ENCODE measurements at regions not wholly inside any gene's neighbourhood (a gene's known extent, or its start where the extent isn't known, plus 50 kb on each side); places are given as distances from the start of the nearest gene placed in this dataset.
"Not testable (repeated sequence)": the region's sequence is repeated elsewhere in the genome, so short reads cannot be mapped to it uniquely, and the experiment has no call there.

GRCh38 chr2:49306925-49307324 is 152.6 kb upstream of the FSHR start:
- Mint-ChIP-seq H3K4me3 (no peak overlapping the region), H3K27ac (no peak overlapping the region), H3K27me3 (ENCODE audit: low read depth) (no peaks in the 10 kb centered on the region), H3K9me3 (peaks cover 0 to 5% of the 10 kb centered on the region in 2 donors), H3K36me3 (ENCODE audit: insufficient read depth in 2 of 2) (no peaks in the 10 kb centered on the region), H3K4me1 (ENCODE audit: low read depth) (no peaks in the 10 kb centered on the region)
- ATAC-seq (replicated peaks in 1 of 2) (no peak), DNase-seq (no peak)

- ATAC-seq (replicated peaks in 1 of 2); H3K36me3 Mint-ChIP-seq (ENCODE audit: insufficient read depth in 2 of 2); H3K27me3 Mint-ChIP-seq (ENCODE audit: low read depth); H3K4me1 Mint-ChIP-seq (ENCODE audit: low read depth); H3K9me3 Mint-ChIP-seq; H3K27ac Mint-ChIP-seq; H3K4me3 Mint-ChIP-seq; DNase-seq: not testable (repeated sequence)
Measured at GRCh38 chr2:49298693-49299092, 144.4 kb upstream of the FSHR start.

GRCh38 chr2:49298230-49298629 is 143.9 kb upstream of the FSHR start:
- ATAC-seq (replicated peaks in 1 of 2) (no peak), DNase-seq (no peak)
- Mint-ChIP-seq H3K4me1 (ENCODE audit: low read depth) (no peaks in the 10 kb centered on the region), H3K27me3 (ENCODE audit: low read depth) (no peaks in the 10 kb centered on the region), H3K4me3 (no peak overlapping the region), H3K36me3 (ENCODE audit: insufficient read depth in 2 of 2) (no peaks in the 10 kb centered on the region), H3K9me3 (peaks cover 4 to 5% of the 10 kb centered on the region in 2 donors), H3K27ac (no peak overlapping the region)

- DNase-seq (no peak), ATAC-seq (replicated peaks in 1 of 2) (no peak)
- peaks cover 8 to 10% of the 10 kb centered on the region in 2 donors for H3K9me3 Mint-ChIP-seq
- no peaks in the 10 kb centered on the region for H3K4me1 Mint-ChIP-seq (ENCODE audit: low read depth)
- H3K27ac Mint-ChIP-seq, result no peak overlapping the region
- no peak overlapping the region for H3K4me3 Mint-ChIP-seq
- no peaks in the 10 kb centered on the region for H3K36me3 Mint-ChIP-seq (ENCODE audit: insufficient read depth in 2 of 2)
- H3K27me3 Mint-ChIP-seq (ENCODE audit: low read depth), result no peaks in the 10 kb centered on the region
Measured at GRCh38 chr2:49296107-49296867, 142.0 kb upstream of the FSHR start.

- no peak for DNase-seq
- Mint-ChIP-seq H3K27ac (no peak overlapping the region), H3K27me3 (ENCODE audit: low read depth) (no peaks in the 10 kb centered on the region), H3K4me1 (ENCODE audit: low read depth) (no peaks in the 10 kb centered on the region), H3K9me3 (peaks cover 6 to 10% of the 10 kb centered on the region in 2 donors), H3K36me3 (ENCODE audit: insufficient read depth in 2 of 2) (no peaks in the 10 kb centered on the region), H3K4me3 (no peak overlapping the region)
- no peak for ATAC-seq (replicated peaks in 1 of 2)
Measured at GRCh38 chr2:49294225-49294624, 139.9 kb upstream of the FSHR start.

- H3K9me3 Mint-ChIP-seq, result peaks cover 6 to 10% of the 10 kb centered on the region in 2 donors
- H3K36me3 Mint-ChIP-seq (ENCODE audit: insufficient read depth in 2 of 2), result no peaks in the 10 kb centered on the region
- ATAC-seq (replicated peaks in 1 of 2) (no peak), DNase-seq (no peak)
- no peak overlapping the region for H3K27ac Mint-ChIP-seq
- H3K4me3 Mint-ChIP-seq, result no peak overlapping the region
- H3K27me3 Mint-ChIP-seq (ENCODE audit: low read depth), result no peaks in the 10 kb centered on the region
- H3K4me1 Mint-ChIP-seq (ENCODE audit: low read depth), result no peaks in the 10 kb centered on the region
Measured at GRCh38 chr2:49291619-49292018, 137.3 kb upstream of the FSHR start.

- H3K27ac Mint-ChIP-seq, result no peak overlapping the region
- no peaks in the 10 kb centered on the region for H3K27me3 Mint-ChIP-seq (ENCODE audit: low read depth)
- ATAC-seq (replicated peaks in 1 of 2) (no peak), DNase-seq (no peak)
- H3K4me1 Mint-ChIP-seq (ENCODE audit: low read depth), result no peaks in the 10 kb centered on the region
- H3K36me3 Mint-ChIP-seq (ENCODE audit: insufficient read depth in 2 of 2), result no peaks in the 10 kb centered on the region
- H3K9me3 Mint-ChIP-seq, result peaks cover 11 to 13% of the 10 kb centered on the region in 2 donors
- H3K4me3 Mint-ChIP-seq, result no peak overlapping the region
Measured at GRCh38 chr2:49289711-49290110, 135.4 kb upstream of the FSHR start.

- H3K9me3 Mint-ChIP-seq, result peaks cover 10 to 11% of the 10 kb centered on the region in 2 donors
- no peak for DNase-seq
- no peak for ATAC-seq (replicated peaks in 1 of 2)
- no peaks in the 10 kb centered on the region for H3K27me3 Mint-ChIP-seq (ENCODE audit: low read depth)
- no peaks in the 10 kb centered on the region for H3K4me1 Mint-ChIP-seq (ENCODE audit: low read depth)
- no peaks in the 10 kb centered on the region for H3K36me3 Mint-ChIP-seq (ENCODE audit: insufficient read depth in 2 of 2)
- no peak overlapping the region for H3K4me3 Mint-ChIP-seq
- no peak overlapping the region for H3K27ac Mint-ChIP-seq
Measured at GRCh38 chr2:49288902-49289700, 134.8 kb upstream of the FSHR start.

- Mint-ChIP-seq H3K4me1 (ENCODE audit: low read depth) (no peaks in the 10 kb centered on the region), H3K4me3 (no peak overlapping the region), H3K27me3 (ENCODE audit: low read depth) (no peaks in the 10 kb centered on the region), H3K9me3 (peaks cover 10 to 11% of the 10 kb centered on the region in 2 donors), H3K27ac (no peak overlapping the region), H3K36me3 (ENCODE audit: insufficient read depth in 2 of 2) (no peaks in the 10 kb centered on the region)
- DNase-seq, result no peak
- ATAC-seq (replicated peaks in 1 of 2), result no peak
Measured at GRCh38 chr2:49288113-49288705, 133.9 kb upstream of the FSHR start.

- no peak for ATAC-seq (replicated peaks in 1 of 2)
- Mint-ChIP-seq H3K4me1 (ENCODE audit: low read depth) (no peaks in the 10 kb centered on the region), H3K36me3 (ENCODE audit: insufficient read depth in 2 of 2) (no peaks in the 10 kb centered on the region), H3K9me3 (peaks cover 7 to 8% of the 10 kb centered on the region in 2 donors), H3K27ac (no peak overlapping the region), H3K27me3 (ENCODE audit: low read depth) (no peaks in the 10 kb centered on the region), H3K4me3 (no peak overlapping the region)
- DNase-seq, result no peak
Measured at GRCh38 chr2:49286726-49287125, 132.4 kb upstream of the FSHR start.

GRCh38 chr2:49286045-49286444 is 131.7 kb upstream of the FSHR start:
- Mint-ChIP-seq H3K27me3 (ENCODE audit: low read depth) (no peaks in the 10 kb centered on the region), H3K9me3 (peaks cover 6 to 7% of the 10 kb centered on the region in 2 donors), H3K4me1 (ENCODE audit: low read depth) (no peaks in the 10 kb centered on the region), H3K36me3 (ENCODE audit: insufficient read depth in 2 of 2) (no peaks in the 10 kb centered on the region), H3K4me3 (no peak overlapping the region), H3K27ac (no peak overlapping the region)
- ATAC-seq (replicated peaks in 1 of 2), result no peak
- no peak for DNase-seq

- DNase-seq (no peak), ATAC-seq (replicated peaks in 1 of 2) (no peak)
- Mint-ChIP-seq H3K27ac (no peak overlapping the region), H3K9me3 (peaks cover 3 to 4% of the 10 kb centered on the region in 2 donors), H3K36me3 (ENCODE audit: insufficient read depth in 2 of 2) (no peaks in the 10 kb centered on the region), H3K27me3 (ENCODE audit: low read depth) (no peaks in the 10 kb centered on the region), H3K4me1 (ENCODE audit: low read depth) (no peaks in the 10 kb centered on the region), H3K4me3 (no peak overlapping the region)
Measured at GRCh38 chr2:49278561-49278960, 124.2 kb upstream of the FSHR start.

GRCh38 chr2:49278141-49278540 is 123.8 kb upstream of the FSHR start:
- H3K9me3 Mint-ChIP-seq, result peaks cover 3 to 8% of the 10 kb centered on the region in 2 donors
- H3K27ac Mint-ChIP-seq, result no peak overlapping the region
- H3K36me3 Mint-ChIP-seq (ENCODE audit: insufficient read depth in 2 of 2), result no peaks in the 10 kb centered on the region
- DNase-seq, result no peak
- H3K27me3 Mint-ChIP-seq (ENCODE audit: low read depth), result no peaks in the 10 kb centered on the region
- ATAC-seq (replicated peaks in 1 of 2), result no peak
- H3K4me3 Mint-ChIP-seq, result no peak overlapping the region
- H3K4me1 Mint-ChIP-seq (ENCODE audit: low read depth), result no peaks in the 10 kb centered on the region
